Keratinocyte (primary cell): ENCODE measurements at regions not wholly inside any gene's neighbourhood (a gene's known extent, or its start where the extent isn't known, plus 50 kb on each side); places are given as distances from the start of the nearest gene placed in this dataset.

Experiments used
- DNase-seq: peaks from one replicate; pipeline ENCODE4 v3.0.0-alpha.2; 2011; ENCODE audit warnings: low read depth, missing footprints, low spot score
- FAIRE-seq: peaks from 2 replicates; lab custom pipeline; 2011; peaks lifted over from hg19 to GRCh38; lab: Jason Lieb, UNC
- H2AFZ ChIP-seq: 2 replicates; pipeline ENCODE4 v1.6.0; 2012; ENCODE audit warnings: low read length, control low read depth, inconsistent platforms; ENCODE audit not compliant: control insufficient read depth
- H3K27ac ChIP-seq: 2 replicates; pipeline ENCODE4 v1.5.1; 2011; ENCODE audit warnings: low read length; ENCODE audit not compliant: control insufficient read depth, insufficient read depth
- H3K27me3 ChIP-seq: 3 replicates; pipeline ENCODE4 v1.6.0; 2011; ENCODE audit warnings: low read length; ENCODE audit not compliant: control insufficient read depth, insufficient read depth; ENCODE audit errors: extremely low read depth
- H3K36me3 ChIP-seq, 2 experiments: 2 replicates in 1 of 2; 3 replicates in 1 of 2; pipeline ENCODE4 v1.5.1; 2011; ENCODE audit warnings: low read length in 2 of 2, mild to moderate bottlenecking in 1 of 2; ENCODE audit not compliant: control insufficient read depth in 2 of 2, insufficient read depth in 2 of 2; ENCODE audit errors: extremely low read depth in 1 of 2
- H3K4me1 ChIP-seq: 3 replicates; pipeline ENCODE4 v1.5.1; 2011; ENCODE audit warnings: low read length; ENCODE audit not compliant: control insufficient read depth, insufficient read depth; ENCODE audit errors: extremely low read depth
- H3K4me2 ChIP-seq: 3 replicates; pipeline ENCODE4 v1.6.0; 2011; ENCODE audit warnings: low read depth, low read length; ENCODE audit not compliant: control insufficient read depth, insufficient read depth; ENCODE audit errors: extremely low read depth
- H3K4me3 ChIP-seq, 3 experiments: fragments of 200-600 bp in 1 of 3; sonication (generic) in 1 of 3; 2 replicates in 2 of 3; 3 replicates in 1 of 3; pipeline ENCODE4 v1.5.1; 2011 to 2016; ENCODE audit warnings: low read length in 3 of 3, mild to moderate bottlenecking in 3 of 3, control low read depth in 2 of 3, inconsistent platforms in 1 of 3, low read depth in 1 of 3, mixed read lengths in 1 of 3, mixed run types in 1 of 3, moderate library complexity in 1 of 3; ENCODE audit not compliant: control insufficient read depth in 2 of 3, insufficient read depth in 2 of 3; ENCODE audit errors: extremely low read depth in 1 of 3
- H3K79me2 ChIP-seq: 2 replicates; pipeline ENCODE4 v1.6.0; 2012; ENCODE audit warnings: low read length; ENCODE audit not compliant: control insufficient read depth, insufficient read depth
- H3K9ac ChIP-seq: 3 replicates; pipeline ENCODE4 v1.6.0; 2011; ENCODE audit warnings: low read length; ENCODE audit not compliant: control insufficient read depth, insufficient read depth; ENCODE audit errors: extremely low read depth
- H3K9me1 ChIP-seq: 3 replicates; pipeline ENCODE4 v1.6.0; 2011; ENCODE audit warnings: low read length; ENCODE audit not compliant: control insufficient read depth, insufficient read depth; ENCODE audit errors: extremely low read depth
- H3K9me3 ChIP-seq: 2 replicates; pipeline ENCODE4 v1.5.1; 2012; ENCODE audit warnings: low read depth, low read length; ENCODE audit not compliant: control insufficient read depth
- H4K20me1 ChIP-seq: 3 replicates; pipeline ENCODE4 v1.6.0; 2011; ENCODE audit warnings: low read length; ENCODE audit not compliant: control insufficient read depth, insufficient read depth; ENCODE audit errors: extremely low read depth
- EZH2 ChIP-seq: IDR thresholded peaks from one replicate; pipeline ENCODE4 v1.6.1; 2012; ENCODE audit warnings: inconsistent platforms, mild to moderate bottlenecking, low read length, moderate library complexity
- dilution Hi-C: fragments of 300-500 bp; cut with MboI; formaldehyde crosslinking; loops from one replicate; pipeline ENCODE4 v1.7.0; 2020; ENCODE audit warnings: low sequenced_read_pairs; ENCODE audit not compliant: extremely low pct_ligation_motif_present
- TF ChIP-seq, protein P1 (sequence below), 3 experiments: IDR thresholded peaks in 1 of 3; conservative IDR thresholded peaks in 1 of 3; optimal IDR thresholded peaks in 1 of 3; 2 replicates in 2 of 3; 3 replicates in 1 of 3; pipeline versions ENCODE3 to v1.5.1; 2011; ENCODE audit warnings: low read length in 3 of 3, mild to moderate bottlenecking in 3 of 3, moderate library complexity in 2 of 3, control low read depth in 1 of 3, inconsistent platforms in 1 of 3; ENCODE audit not compliant: insufficient read depth in 2 of 3; ENCODE audit errors: extremely low read depth in 1 of 3

GRCh38 chr6:113184736-113185135 lies 672.4 kb upstream of the MARCKS start:
- Histone ChIP-seq H3K9ac (no peak overlapping the region), H2AFZ (no peak overlapping the region), H3K4me3 (no peak overlapping the region), H3K36me3 (no peaks in the 10 kb centered on the region), H3K27ac (no peak overlapping the region), H3K27me3 (no peaks in the 10 kb centered on the region), H3K4me2 (no peak overlapping the region), H3K79me2 (no peaks in the 10 kb centered on the region), H3K4me1 (peaks cover 12% of the 10 kb centered on the region), H4K20me1 (no peaks in the 10 kb centered on the region), H3K9me1 (no peaks in the 10 kb centered on the region), H3K9me3 (no peaks in the 10 kb centered on the region)
- DNase-seq (no peak), FAIRE-seq (no peak)
- dilution Hi-C loops, result no loop called here
- no peak for TF ChIP-seq EZH2
- TF ChIP-seq, protein P1, sequence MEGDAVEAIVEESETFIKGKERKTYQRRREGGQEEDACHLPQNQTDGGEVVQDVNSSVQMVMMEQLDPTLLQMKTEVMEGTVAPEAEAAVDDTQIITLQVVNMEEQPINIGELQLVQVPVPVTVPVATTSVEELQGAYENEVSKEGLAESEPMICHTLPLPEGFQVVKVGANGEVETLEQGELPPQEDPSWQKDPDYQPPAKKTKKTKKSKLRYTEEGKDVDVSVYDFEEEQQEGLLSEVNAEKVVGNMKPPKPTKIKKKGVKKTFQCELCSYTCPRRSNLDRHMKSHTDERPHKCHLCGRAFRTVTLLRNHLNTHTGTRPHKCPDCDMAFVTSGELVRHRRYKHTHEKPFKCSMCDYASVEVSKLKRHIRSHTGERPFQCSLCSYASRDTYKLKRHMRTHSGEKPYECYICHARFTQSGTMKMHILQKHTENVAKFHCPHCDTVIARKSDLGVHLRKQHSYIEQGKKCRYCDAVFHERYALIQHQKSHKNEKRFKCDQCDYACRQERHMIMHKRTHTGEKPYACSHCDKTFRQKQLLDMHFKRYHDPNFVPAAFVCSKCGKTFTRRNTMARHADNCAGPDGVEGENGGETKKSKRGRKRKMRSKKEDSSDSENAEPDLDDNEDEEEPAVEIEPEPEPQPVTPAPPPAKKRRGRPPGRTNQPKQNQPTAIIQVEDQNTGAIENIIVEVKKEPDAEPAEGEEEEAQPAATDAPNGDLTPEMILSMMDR (optimal IDR thresholded peaks at IDR 0.05 in 1 of 3, IDR thresholded peaks at IDR 0.05 in 1 of 3, conservative IDR thresholded peaks at IDR 0.05 in 1 of 3; ENCODE audit: extremely low read depth in 1 of 3, insufficient read depth in 2 of 3, low read length in 3 of 3), result no peak

DNA sequence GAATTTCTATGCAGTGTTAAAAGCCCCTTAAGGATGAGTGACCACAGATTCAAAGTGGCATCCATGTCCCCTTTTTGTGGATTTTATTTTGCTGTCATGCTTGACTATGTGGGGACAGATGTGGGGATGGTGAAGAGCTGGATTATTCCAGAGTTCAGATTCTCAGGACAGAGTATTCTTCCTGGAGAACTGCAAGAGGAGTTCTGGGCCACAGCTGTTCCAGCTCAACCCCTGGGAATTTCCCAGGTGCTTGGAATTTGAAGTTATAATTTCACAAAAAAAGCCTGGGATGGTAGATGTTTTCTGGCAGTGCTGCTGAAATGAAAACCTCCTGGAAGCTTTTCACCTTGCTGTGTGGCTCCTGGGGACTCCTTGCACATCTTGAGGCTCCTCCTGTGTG lies 671.8 kb upstream of the MARCKS start:
- Histone ChIP-seq H3K9me3 (no peaks in the 10 kb centered on the region), H3K4me1 (peaks cover 12% of the 10 kb centered on the region), H3K4me3 (no peak overlapping the region), H3K27ac (no peak overlapping the region), H2AFZ (no peak overlapping the region), H3K79me2 (no peaks in the 10 kb centered on the region), H3K4me2 (no peak overlapping the region), H3K9ac (no peak overlapping the region), H4K20me1 (no peaks in the 10 kb centered on the region), H3K36me3 (no peaks in the 10 kb centered on the region), H3K9me1 (no peaks in the 10 kb centered on the region), H3K27me3 (no peaks in the 10 kb centered on the region)
- FAIRE-seq (peak; percentile 61), DNase-seq (no peak)
- no peak for TF ChIP-seq EZH2
- TF ChIP-seq, protein P1 (optimal IDR thresholded peaks at IDR 0.05 in 1 of 3, IDR thresholded peaks at IDR 0.05 in 1 of 3, conservative IDR thresholded peaks at IDR 0.05 in 1 of 3; ENCODE audit: extremely low read depth in 1 of 3, insufficient read depth in 2 of 3, low read length in 3 of 3), result no peak
- dilution Hi-C loops, result no loop called here
